Erythroblast (primary cell): ENCODE measurements at regions not wholly inside any gene's neighbourhood (a gene's known extent, or its start where the extent isn't known, plus 50 kb on each side); places are given as distances from the start of the nearest gene placed in this dataset.

Experiments
- GATA1 ChIP-seq: IDR thresholded peaks from 2 replicates; pipeline ENCODE4 v1.6.1; 2011; ENCODE audit warnings: low read depth, mild to moderate bottlenecking, control low read depth, low read length, moderate library complexity
- POLR2A ChIP-seq: IDR thresholded peaks from 2 replicates; pipeline ENCODE4 v1.6.1; 2011; ENCODE audit warnings: mild to moderate bottlenecking, low read length

DNA sequence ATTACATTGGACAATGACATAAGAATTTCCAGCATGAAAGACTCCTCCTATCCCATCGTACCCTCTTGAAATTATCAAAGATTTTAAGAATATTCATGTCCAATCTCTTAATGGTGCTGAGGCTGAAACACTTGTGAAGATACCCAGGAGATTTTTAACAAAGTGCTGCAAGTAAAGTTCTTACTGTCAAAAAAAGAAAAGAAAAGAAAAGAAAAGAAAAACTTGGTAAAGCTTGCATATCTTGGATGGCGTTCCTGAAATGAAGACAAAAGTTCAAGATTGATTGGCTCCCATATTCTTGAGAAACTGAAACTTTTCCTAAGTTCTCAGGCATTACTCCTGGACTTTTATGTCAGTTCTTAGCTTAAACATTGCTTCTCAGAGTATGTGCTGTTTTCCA lies 1010.5 kb upstream of the PIK3C3 start:
- TF ChIP-seq POLR2A (no peak), GATA1 (no peak)
